Stomach (tissue), 4 donors: ENCODE measurements at regions not wholly inside any gene's neighbourhood (a gene's known extent, or its start where the extent isn't known, plus 50 kb on each side); places are given as distances from the start of the nearest gene placed in this dataset.

Source experiments
- CTCF ChIP-seq, 7 experiments: fragments of 450-650 bp in 4 of 7; fragments of 200-600 bp in 3 of 7; sonication (generic) in 3 of 7; IDR thresholded peaks; one replicate each; pipeline ENCODE4 v1.5.1; 2016 to 2019; ENCODE audit warnings: antibody characterized with exemption in 7 of 7, control low read depth in 2 of 7, mild to moderate bottlenecking in 1 of 7
- POLR2A ChIP-seq, 4 donors: fragments of 450-650 bp; IDR thresholded peaks; one replicate each; pipeline ENCODE4 v1.6.1; 2016; ENCODE audit warnings: antibody characterized with exemption in 4 of 4, control low read depth in 2 of 4, mild to moderate bottlenecking in 1 of 4, moderate library complexity in 1 of 4

- TF ChIP-seq CTCF (IDR thresholded peaks at IDR 0.05) = no peak
- no peak for TF ChIP-seq POLR2A (IDR thresholded peaks at IDR 0.05)
Observed at GRCh38 chr7:57343901-57344622, 105.9 kb upstream of the ZNF716 start.
